HTR-8/SVneo (cell line): ENCODE measurements at regions not wholly inside any gene's neighbourhood (a gene's known extent, or its start where the extent isn't known, plus 50 kb on each side); places are given as distances from the start of the nearest gene placed in this dataset.

Experiments
- DNase-seq: peaks from one replicate; pipeline ENCODE4 v3.0.0; 2011; ENCODE audit warnings: low spot score, mixed read lengths; ENCODE audit not compliant: insufficient read length
- FAIRE-seq: peaks from 2 replicates; lab custom pipeline; 2011; peaks lifted over from hg19 to GRCh38; lab: Jason Lieb, UNC

DNA sequence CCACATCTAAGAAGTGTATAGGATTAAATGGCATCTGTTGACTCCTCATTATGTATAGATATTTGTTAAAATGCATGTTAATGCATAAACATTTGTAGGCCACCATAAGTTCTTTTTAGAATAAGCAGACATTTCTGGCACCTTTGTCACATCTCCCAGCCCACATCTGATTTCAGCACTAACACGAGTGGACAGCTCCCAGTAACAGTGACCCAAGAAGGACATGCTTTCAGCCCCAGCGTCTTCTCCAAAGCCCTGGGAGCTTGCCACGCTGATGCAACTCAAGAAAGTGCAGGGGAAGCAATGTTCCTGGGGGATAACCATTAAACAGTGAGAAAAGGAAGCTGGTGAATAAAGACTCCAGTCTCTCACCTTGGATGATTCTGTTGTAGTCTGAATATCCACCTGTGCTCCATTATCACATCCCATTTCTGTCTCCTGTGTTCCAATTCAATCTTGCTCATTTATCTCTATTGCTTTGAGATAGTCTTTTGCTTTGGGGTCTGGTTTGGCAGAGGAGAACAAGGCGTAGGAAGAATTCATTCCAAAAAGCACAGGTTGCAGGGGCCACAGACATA is 182.6 kb upstream of the THSD7B start:
- FAIRE-seq: no peak
- DNase-seq: peak; percentile 2

DNA sequence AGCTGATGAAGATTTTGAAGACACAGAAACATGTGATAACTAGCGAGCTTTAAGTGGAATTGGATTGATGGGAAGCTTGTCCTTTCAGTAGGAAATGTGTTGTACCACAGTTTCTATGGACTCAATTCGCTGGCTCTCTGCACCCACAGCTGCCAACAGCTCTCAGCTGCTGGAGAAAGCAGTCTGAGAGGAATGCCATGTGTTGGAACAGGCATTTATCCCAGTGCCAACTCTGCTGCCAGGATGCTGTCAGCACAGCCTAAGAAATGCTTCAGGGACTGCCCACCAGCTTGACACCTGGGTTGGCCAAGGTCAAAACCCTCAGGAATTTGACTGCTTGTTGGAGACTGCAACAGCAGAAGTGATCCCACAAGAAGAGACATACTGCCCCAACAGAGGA is 193.0 kb upstream of the THSD7B start:
- DNase-seq (no peak), FAIRE-seq (no peak)

DNA sequence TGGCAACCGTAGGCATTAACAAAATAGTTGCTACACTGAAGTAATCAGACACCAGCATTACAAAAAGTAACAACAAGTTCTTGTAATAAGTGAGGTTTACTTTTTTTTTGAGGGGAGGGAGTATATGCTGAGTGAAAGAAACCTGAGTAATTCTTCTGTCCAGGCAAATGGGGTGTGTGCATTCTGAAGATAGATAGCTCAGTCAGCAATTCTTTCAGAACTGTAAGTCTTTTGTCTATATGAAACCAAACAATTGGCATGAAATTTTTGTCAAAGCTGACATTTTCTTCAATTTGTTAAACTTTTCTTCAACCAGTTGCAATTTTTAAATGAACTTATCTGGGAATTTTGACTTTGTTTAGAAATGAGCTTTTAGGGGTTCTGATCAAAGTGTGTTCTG is 208.1 kb upstream of the THSD7B start:
- FAIRE-seq (no peak), DNase-seq (no peak)

DNA sequence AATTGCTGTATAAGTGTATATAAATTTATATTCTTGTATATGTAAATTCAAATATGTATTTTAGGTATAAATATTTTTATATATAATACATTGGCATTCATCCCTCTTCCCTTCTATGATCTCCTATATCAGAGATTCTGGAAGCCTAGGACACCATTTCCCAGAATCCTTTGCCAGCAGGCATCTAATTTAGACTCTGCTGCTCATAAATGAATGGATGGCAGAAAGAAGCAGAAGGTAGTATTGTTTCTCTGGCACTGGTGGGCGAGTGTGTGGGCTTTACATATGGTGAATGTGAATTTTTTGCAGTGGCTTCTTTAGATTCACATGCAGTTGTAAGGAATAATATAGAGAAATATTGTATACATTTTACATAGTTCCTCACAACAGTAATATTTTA is 215.2 kb upstream of the THSD7B start:
- DNase-seq (no peak), FAIRE-seq (no peak)

DNA sequence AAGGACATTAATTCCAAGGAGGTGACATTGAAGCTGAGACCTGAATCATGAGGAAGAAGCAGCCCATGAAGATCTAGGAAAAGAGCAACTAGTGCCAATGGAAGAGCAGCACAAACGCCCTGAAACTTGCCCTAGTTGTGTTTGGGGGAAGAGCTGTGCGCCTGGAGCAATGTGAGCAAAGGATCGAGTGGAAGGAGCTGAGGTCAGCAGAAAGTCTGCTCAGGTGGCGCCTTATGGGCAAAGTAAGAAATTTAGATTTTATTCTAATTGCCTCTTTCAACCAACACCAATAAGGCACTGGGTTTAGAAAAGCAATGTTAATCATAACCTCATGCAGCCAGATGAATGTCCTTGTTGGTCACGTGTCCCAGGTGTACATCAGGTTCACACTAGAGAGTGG is 226.0 kb upstream of the THSD7B start:
- DNase-seq: no peak

DNA sequence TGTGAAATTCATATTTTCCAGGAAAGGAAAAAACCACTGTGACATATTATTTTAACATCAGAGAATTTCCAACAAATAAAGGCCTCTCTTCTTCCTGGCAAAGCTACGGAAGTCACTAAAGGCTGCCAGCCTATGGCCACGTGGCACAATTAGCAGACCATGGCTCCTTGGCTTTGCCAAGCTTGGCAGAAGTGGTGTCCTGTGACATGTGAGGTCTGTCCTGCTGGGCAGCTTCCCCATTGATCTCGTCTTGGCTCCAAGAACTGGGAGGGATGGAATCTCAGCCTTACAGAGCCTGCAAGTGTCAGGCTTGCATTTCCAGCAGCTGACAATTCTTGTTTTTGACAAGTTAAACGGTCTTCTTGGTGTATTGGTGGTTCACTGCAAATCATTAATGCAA is 226.9 kb upstream of the THSD7B start:
- FAIRE-seq (no peak), DNase-seq (no peak)

More for the DNA sequence above, 226.0 kb upstream of the THSD7B start:
- FAIRE-seq: no peak

DNA sequence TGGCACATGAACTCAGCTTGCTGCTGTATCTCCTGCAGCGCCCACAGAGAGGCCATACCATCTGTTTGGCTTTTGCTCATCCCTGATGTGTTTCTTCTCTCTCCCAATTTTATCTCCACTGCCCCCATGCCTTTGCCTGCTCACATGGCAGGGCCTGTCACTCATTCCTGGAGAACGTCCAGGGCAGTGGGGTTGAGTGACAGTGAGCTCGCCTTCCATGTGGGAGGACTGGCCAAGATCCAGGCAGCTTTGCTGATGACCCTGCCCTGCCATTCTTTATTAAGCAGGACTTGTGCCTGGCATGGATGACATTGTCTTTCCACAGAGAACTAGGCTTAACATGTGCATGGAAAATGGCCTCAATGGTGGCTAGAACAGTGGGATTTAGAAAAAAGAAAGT is 230.5 kb upstream of the THSD7B start:
- FAIRE-seq (no peak), DNase-seq (no peak)

DNA sequence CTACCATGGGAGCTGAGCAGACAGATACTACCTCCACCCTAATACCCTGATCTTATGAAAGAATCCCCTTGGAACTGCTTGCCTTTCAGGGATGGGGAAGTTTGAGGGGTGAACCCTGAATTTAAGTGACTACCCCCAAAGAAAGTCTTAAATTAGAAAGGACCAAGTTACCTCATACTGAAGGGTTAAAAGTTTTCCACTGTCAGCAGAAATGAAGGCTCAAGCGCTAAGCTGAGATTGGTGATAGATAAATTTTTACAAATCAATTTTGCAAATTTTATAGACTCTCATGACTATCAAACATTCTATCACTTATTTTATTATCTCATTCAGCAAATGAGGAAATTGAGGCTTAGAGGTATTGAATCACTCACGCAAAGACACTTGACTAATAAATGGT is 233.2 kb upstream of the THSD7B start:
- FAIRE-seq (no peak), DNase-seq (no peak)

DNA sequence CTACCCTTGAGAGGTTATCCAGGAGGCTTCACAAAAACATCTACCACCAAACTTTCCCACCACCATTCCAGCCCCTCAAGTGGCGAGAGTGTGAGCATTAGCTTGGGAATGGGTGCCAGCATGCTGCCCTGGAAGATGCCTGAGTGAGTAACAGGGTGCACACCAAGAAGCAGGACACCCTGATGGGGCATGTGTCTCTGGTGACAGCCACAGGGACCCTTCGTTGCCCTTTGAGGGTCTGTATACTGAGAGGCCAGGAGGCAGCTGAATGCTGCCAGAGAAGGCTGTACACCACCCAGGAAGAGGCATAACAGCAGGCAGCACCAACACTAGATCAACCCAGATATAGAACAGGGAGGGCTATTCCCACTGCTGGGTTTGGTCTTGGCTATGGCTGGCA is 233.6 kb upstream of the THSD7B start:
- DNase-seq: no peak
- FAIRE-seq: no peak

DNA sequence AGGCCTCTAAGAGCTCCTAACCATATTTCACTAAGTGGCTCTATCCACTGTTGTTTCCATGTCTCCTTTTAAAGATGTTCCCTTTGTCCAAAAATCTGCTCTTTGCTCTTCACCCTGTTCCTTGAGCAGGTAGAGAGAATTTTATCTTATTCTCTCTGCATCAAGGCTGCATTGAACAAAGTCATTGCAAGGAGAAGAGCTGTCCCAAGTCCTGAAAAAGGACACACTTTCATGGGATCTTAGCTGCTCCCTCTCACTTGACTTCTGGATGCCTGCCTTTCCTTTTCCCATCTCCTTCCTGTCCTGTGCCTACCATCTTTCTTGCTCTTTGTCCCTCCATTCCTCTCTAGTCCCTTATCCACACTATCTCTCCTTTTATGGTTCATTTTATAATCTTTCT is 235.2 kb upstream of the THSD7B start:
- FAIRE-seq (no peak), DNase-seq (no peak)

DNA sequence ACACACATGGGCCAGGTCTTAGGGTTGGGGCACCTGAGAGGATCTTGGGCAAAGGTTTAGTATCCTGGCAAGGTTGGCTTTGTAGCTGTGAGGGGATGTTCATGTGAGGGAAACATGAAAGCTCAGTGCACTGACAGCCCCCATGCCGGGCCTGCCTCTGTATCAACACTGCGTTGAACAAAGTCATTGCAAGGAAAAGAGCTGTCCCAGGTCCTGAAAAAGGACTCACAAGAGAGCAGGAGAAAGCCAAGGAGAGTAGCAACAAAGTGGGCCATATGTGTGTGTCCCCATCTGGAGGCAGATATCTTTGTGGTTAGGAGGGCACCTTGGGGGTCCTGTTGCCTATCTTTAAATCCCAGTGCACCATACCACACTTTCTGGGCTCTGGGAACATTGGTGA is 237.8 kb upstream of the THSD7B start:
- DNase-seq (no peak), FAIRE-seq (no peak)

DNA sequence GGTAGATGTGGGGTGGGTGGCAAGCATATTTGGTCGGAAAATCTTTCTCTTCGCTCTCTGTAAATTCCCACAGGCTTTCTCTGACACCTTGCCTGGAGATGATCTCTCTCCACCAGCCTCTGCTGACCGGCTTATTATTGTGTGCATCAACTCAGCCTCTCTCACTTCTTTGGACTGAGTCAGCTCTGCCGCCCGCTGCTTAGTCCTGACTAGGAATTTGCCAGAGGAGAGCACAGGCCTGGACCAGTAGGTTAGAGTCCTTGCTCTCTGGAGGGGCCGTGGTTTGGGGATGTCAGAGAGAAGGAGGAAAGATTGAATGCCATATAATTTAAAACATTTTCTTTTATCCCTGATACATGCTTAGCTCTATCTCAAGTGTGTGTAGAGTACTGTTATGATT is 242.6 kb upstream of the THSD7B start:
- DNase-seq: no peak
- no peak for FAIRE-seq

DNA sequence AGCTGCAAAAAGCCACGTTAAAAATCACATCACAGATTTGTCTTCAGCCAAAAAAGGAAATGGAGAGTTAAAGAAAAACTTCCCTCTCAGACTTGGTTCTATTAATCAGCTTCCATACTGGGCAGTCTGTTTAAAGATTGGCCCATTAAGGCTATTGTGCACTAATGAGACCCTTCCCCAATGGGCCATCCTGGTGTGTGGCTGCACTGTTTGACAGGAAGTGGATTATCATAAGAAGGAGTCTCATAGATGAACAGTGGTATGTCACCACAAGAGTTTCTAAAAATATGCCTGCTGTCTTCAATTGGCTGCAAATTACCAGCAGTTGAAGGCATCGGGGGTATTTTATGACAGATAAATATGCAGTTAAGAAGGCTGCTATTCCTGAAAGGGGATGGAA is 247.6 kb upstream of the THSD7B start:
- FAIRE-seq (no peak), DNase-seq (no peak)

DNA sequence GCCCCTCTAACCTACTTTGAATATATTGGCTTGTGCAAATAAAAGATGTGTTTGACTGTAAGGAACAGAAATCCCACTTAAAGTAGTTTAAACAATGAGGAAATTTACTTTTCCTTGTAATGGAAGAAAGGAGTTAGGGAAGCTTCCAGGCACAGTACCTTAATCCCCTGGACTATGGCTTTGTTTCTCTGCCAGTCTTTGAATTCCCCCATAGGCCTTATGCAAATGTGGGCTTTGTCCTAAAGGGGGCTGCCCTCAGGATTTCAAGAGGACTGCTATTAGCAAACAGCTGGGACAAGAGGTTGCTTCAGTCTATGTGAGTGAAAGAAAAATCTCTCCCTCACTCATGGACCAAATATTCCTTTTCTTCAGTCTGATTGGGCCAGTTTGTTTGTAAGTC is 255.1 kb upstream of the THSD7B start:
- no peak for DNase-seq
- no peak for FAIRE-seq

DNA sequence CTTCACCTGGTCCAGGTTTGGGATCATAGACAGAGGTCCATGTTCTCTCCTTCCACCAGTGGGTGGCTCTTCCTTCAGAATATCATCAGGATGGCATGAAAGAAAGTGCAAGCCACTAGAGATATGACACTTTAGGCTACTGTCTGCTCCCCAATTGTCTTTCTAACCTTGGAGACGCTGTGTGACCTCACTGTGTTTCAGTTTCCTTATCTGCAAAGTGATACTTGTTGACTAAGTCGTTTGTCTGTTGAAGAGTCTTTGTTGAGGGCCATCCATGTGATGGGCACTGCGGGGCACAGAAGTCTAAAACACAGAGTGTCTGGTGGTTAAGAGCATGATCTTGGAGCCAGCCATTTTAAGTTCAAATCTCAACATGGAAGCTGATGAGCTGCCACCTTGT is 259.9 kb upstream of the THSD7B start:
- FAIRE-seq (no peak), DNase-seq (no peak)

DNA sequence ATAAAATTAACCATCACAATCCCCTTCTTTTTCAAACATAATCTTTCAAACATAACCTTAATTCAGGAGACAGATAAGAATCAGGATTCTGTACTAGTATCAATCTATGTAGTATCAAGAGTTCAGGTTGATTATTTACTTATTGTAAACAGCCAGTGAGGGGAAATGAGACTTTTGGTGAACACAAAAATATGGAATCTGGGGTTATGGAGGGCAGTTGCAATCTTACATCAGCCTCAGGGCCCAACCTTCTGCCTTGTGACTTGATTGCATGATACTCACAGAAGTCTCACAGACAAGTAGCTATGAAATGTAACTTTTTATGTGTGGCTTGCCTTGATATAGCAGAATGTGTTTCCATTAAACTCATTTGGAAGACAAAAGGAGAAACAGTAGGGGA is 262.7 kb upstream of the THSD7B start:
- DNase-seq: no peak
- FAIRE-seq: no peak

DNA sequence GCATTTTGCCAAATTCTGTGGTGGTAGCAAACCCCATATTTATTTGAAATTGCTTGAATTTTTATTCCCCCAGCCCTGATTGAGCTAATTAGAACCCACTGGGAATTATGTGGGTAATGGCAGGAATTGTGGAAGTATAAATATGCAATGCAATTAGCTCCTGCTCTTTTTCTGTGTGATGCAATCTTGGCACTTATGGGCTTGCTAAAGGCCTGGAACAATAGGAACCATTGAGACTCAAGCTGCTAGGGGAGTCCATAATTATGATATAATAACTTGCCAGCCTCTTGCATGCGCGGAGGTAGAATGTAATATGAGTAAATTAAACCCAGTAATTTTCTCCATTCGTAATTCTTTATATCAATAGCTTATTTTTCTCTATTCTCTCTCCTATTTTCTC is 267.6 kb upstream of the THSD7B start:
- DNase-seq: no peak
- no peak for FAIRE-seq

DNA sequence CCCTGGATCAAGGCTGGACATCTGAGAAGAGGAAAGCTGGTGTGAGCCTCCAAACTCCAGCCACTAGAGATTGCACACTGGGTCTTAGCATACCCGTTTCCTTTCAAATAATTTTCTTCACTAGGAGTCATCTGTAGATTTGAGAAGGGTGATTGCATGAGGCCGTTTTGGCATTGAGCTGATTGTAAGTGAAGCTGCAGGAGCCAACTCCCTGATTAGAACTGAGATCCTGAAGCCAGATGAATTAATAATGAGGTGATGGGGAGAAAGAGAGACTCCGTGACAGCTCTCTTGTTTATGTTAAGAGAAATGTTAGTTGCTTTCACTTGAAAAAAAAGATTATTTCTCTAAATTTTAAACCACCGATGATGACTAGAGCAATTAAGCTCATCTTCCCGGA is 268.4 kb upstream of the THSD7B start:
- DNase-seq (no peak), FAIRE-seq (no peak)

DNA sequence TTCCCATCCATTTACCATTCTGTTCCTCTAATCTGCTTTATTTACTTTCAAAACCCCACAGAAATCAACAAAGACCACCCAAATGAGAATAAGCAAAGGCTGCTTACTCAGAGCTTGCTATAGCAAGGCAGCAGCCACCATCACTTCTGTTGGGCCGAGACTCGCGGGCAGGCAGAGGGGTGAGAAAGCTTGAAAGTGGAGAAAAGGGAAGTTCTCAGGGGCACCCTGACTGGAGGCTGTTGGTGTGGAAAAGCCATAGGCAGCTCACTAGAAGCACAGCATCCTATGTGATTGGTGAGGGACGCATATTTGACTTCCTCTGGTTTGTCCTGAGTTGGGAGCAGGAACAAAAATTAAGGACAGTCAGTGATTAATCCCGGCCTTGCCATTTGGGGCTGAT is 269.7 kb upstream of the THSD7B start:
- no peak for DNase-seq
- no peak for FAIRE-seq

DNA sequence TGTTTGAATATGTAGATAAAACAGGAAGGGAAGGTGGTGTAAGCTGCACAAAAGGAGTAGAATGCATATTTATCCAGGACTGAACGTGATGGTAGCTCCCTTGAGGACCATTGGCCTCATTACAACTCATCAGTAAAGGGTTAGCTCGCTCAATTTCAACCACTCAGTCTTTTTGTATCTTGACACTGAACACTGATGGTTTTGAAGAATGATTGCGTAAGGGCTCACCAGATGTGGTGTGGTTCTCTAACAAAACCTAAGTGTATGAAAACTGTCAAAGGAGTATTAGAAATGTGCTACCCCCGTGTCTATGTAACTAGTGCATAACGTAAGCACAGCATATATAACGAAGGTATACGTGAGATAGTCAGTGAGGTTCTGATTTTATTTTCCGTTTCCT is 272.4 kb upstream of the THSD7B start:
- FAIRE-seq: no peak
- no peak for DNase-seq

DNA sequence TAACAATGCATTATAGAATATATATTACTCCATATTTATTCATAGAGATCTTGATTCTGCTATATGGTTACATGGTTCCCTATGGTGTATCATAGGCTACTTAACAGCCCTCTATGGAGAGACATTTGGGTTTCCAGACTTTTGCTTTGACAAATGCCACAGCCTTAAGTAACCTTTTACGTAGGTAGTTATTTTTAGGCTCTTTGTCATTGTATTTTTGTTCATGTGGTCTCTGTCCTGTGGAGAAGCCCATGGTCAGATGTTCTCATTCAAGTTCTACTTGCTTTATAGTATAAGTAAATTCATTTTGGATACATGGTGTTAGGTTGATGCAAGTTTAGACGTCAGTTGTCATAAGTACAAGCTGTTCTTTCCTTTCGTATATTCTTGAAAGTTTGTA is 275.2 kb upstream of the THSD7B start:
- DNase-seq: no peak
- no peak for FAIRE-seq

DNA sequence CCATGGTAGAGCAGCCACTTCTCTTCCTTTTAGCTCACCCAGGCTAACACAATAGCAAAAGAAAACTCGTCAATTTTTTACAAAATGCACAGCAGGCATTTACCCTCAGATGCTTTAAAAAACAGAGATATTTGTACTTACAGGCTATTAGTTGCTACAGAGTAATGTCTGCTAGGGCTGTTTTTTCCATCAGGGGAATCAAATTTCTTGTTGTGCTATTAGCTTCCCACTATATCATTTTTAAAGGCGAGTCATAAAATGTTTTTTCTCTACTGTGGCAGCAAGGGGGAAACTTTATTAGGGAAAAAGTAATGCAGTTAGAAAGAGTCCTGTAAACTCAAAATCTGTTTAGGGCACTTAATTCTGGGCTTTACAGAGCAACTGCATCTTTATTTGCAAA is 277.9 kb upstream of the THSD7B start:
- no peak for FAIRE-seq

DNA sequence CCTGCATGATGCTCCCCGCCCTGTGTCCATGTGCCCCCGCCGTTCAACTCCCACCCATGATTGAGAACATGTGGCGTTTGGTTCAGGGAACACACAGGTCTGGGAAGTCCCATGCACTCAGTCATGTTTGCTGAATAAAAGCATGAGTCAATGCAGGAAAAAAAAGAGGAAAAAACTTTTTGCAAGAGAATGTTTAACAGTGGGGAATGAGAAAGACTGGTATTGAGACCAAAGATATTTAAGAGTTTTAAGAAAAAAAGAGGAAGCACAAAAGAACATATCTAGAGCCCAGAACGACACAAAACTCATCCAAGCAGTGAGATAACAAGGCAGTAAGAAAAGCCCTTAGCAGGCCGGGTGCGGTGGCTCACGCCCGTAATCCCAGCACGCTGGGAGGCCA is 279.2 kb upstream of the THSD7B start:
- FAIRE-seq (no peak), DNase-seq (no peak)

More for the DNA sequence above, 277.9 kb upstream of the THSD7B start:
- DNase-seq: no peak
